Muscle layer of duodenum (tissue), 2 donors: ENCODE measurements at regions not wholly inside any gene's neighbourhood (a gene's known extent, or its start where the extent isn't known, plus 50 kb on each side); places are given as distances from the start of the nearest gene placed in this dataset.

Experiments
- H3K27ac ChIP-seq: one replicate; pipeline ENCODE4 v1.7.0; 2013; ENCODE audit warnings: mild to moderate bottlenecking, low read length
- H3K27me3 ChIP-seq: one replicate; pipeline ENCODE4 v1.7.0; 2013; ENCODE audit warnings: low read depth, mild to moderate bottlenecking, control low read depth, low read length
- H3K36me3 ChIP-seq, 2 donors: one replicate each; pipeline ENCODE4 v1.7.0; 2013; ENCODE audit warnings: low read length in 2 of 2, control low read depth in 1 of 2, mild to moderate bottlenecking in 1 of 2; ENCODE audit not compliant: insufficient read depth in 2 of 2, control insufficient read depth in 1 of 2
- H3K4me1 ChIP-seq, 2 donors: one replicate each; pipeline ENCODE4 v1.7.0; 2013; ENCODE audit warnings: low read length in 2 of 2, mild to moderate bottlenecking in 2 of 2, control low read depth in 1 of 2, moderate library complexity in 1 of 2; ENCODE audit not compliant: insufficient read depth in 2 of 2, control insufficient read depth in 1 of 2
- H3K4me3 ChIP-seq, 2 donors: one replicate each; pipeline ENCODE4 v1.7.0; 2013; ENCODE audit warnings: low read length in 2 of 2, low read depth in 1 of 2, mild to moderate bottlenecking in 1 of 2
- H3K9me3 ChIP-seq, 2 donors: one replicate each; pipeline ENCODE4 v1.7.0; 2013; ENCODE audit warnings: low read length in 2 of 2, control low read depth in 1 of 2, mild to moderate bottlenecking in 1 of 2; ENCODE audit not compliant: control insufficient read depth in 1 of 2
- donor health status: healthy.

DNA sequence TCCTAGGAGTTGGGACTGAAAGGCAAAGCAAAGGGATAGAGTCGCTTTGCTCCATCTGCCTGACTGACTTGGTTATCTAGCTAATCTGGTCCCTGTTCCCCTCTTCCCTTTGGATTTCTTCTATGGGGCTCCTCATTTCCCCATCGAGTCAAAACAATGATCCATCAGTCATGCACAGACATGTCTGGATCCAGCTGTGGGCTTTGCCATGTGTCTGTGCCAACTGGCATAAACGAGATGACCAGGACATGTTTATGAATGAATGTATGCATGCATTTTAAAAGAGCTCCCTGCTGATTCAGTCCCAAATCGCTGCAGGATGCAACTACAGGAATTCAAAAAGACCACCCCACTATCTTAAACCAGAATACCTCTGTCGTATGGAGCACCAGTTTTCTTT, 122.0 kb downstream of the ARL4A start:
- no peaks in the 10 kb centered on the region for H3K4me1 ChIP-seq
- no peak overlapping the region for H3K27ac ChIP-seq
- H3K27me3 ChIP-seq = no peaks in the 10 kb centered on the region
- no peaks in the 10 kb centered on the region for H3K36me3 ChIP-seq
- no peak overlapping the region for H3K4me3 ChIP-seq
- H3K9me3 ChIP-seq = no peaks in the 10 kb centered on the region

GRCh38 chr7:12812111-12812510, 124.7 kb downstream of the ARL4A start:
- Histone ChIP-seq H3K36me3 (no peaks in the 10 kb centered on the region), H3K4me3 (no peak overlapping the region), H3K9me3 (no peaks in the 10 kb centered on the region), H3K4me1 (no peaks in the 10 kb centered on the region), H3K27ac (no peak overlapping the region), H3K27me3 (no peaks in the 10 kb centered on the region)

DNA sequence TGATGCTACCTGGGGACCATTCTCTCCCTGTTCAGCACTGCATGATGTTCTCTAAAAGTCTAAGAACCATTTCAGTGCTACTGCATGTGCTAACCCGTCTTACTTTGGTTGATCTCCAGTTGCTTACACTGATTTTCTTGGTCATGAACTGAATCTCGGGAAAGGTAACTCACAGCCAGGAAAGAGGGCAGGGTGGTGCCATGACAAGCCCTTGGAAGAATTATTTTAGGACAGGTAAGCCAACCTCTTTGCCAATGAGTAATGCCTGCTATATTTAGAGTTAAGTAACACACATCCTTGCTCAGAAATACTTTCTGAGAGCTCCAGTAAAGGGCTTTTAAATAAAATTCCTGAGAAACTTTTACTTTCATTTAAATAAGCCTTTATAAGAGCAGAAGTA, 126.7 kb downstream of the ARL4A start:
- H3K9me3 ChIP-seq = no peaks in the 10 kb centered on the region

DNA sequence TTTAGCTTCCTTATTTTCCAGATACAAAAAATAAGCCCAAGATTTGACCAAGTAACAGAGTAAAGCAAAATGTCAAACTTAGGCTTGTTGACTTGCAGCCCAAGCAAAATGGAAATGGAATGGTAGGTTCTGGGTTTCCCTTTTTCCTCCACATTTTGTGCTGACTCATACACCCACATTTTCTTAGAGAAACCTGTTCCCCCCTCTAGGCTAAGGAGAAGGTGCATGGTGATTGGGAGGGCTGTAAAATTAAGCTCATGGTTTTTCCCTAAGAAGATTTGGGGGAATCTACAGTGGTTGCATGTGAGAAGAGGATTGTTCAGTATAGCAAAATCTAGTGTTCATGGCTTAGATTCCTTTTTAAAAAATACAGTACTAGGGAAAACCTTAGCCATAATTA, 127.4 kb downstream of the ARL4A start:
- no peaks in the 10 kb centered on the region for H3K4me1 ChIP-seq
- H3K36me3 ChIP-seq = no peaks in the 10 kb centered on the region
- no peak overlapping the region for H3K27ac ChIP-seq
- H3K4me3 ChIP-seq = no peak overlapping the region
- H3K27me3 ChIP-seq = no peaks in the 10 kb centered on the region
- no peaks in the 10 kb centered on the region for H3K9me3 ChIP-seq

More for the DNA sequence above, 126.7 kb downstream of the ARL4A start:
- Histone ChIP-seq H3K36me3 (no peaks in the 10 kb centered on the region), H3K27me3 (no peaks in the 10 kb centered on the region), H3K4me1 (no peaks in the 10 kb centered on the region), H3K27ac (no peak overlapping the region), H3K4me3 (no peak overlapping the region)

GRCh38 chr7:12815426-12815825, 128.0 kb downstream of the ARL4A start:
- Histone ChIP-seq H3K27me3 (no peaks in the 10 kb centered on the region), H3K4me1 (no peaks in the 10 kb centered on the region), H3K9me3 (no peaks in the 10 kb centered on the region), H3K36me3 (no peaks in the 10 kb centered on the region), H3K27ac (no peak overlapping the region), H3K4me3 (no peak overlapping the region)

- H3K4me3 ChIP-seq = no peak overlapping the region
- no peaks in the 10 kb centered on the region for H3K27me3 ChIP-seq
- H3K36me3 ChIP-seq = no peaks in the 10 kb centered on the region
- H3K9me3 ChIP-seq = no peaks in the 10 kb centered on the region
- H3K4me1 ChIP-seq = no peaks in the 10 kb centered on the region
- no peak overlapping the region for H3K27ac ChIP-seq
Observed at GRCh38 chr7:12815871-12816270, 128.4 kb downstream of the ARL4A start.

GRCh38 chr7:12820777-12821176, 133.3 kb downstream of the ARL4A start:
- no peaks in the 10 kb centered on the region for H3K9me3 ChIP-seq
- H3K4me3 ChIP-seq = no peak overlapping the region
- H3K27ac ChIP-seq = no peak overlapping the region
- no peaks in the 10 kb centered on the region for H3K36me3 ChIP-seq
- no peaks in the 10 kb centered on the region for H3K27me3 ChIP-seq
- H3K4me1 ChIP-seq = no peaks in the 10 kb centered on the region

GRCh38 chr7:12821746-12822145, 134.3 kb downstream of the ARL4A start:
- H3K4me3 ChIP-seq = no peak overlapping the region
- H3K36me3 ChIP-seq = no peaks in the 10 kb centered on the region
- H3K27ac ChIP-seq = no peak overlapping the region
- H3K9me3 ChIP-seq = no peaks in the 10 kb centered on the region
- H3K4me1 ChIP-seq = no peaks in the 10 kb centered on the region
- H3K27me3 ChIP-seq = no peaks in the 10 kb centered on the region

DNA sequence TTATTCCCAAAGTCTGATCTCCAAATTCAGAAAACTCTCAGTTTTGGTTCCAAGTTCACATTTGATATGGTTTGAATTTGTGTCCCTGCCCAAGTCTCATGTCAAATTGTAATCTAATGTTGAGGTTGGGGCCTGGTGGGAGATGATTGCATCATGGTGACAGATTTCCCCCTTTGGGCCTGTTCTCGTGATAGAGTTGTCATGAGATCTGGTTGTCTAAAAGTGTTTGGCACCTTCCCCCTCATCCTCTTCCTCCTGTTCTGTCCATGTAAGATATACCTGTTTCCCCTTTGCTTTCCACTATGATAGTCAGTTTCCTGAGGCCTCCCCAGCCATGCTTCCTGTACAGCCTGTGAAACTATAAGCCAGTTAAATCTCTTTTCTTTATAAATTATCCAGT, 138.6 kb downstream of the ARL4A start:
- Histone ChIP-seq H3K4me3 (no peak overlapping the region), H3K4me1 (no peaks in the 10 kb centered on the region), H3K9me3 (no peaks in the 10 kb centered on the region), H3K27me3 (no peaks in the 10 kb centered on the region), H3K36me3 (no peaks in the 10 kb centered on the region), H3K27ac (no peak overlapping the region)

DNA sequence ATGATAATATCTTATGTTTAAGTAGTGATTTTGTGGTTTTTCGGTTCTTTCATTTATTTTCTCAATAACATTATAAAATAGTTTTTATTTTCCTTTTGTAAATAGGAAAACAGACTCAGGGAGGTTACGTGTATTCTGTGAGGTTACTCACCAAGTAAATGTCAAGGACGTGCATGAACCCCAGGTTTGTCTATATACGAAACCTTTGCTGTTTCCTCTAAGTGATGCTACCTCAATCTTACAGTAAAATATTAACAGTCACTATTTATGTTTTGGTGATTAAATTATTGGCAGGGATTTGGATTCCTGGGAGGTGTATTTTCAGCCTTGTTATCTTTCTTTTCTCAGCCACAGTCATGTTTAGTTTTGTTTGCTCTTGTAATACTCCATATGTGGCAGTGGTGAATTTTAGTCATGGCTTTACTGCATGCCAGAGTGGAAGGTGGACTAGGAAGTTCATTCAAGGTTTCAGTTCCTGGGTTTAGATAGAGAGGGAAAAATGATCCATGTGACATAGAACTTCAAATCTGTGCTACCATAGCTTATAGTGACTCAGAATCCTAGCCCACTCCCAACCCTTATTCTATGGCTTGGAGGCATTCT, 139.9 kb downstream of the ARL4A start:
- no peak overlapping the region for H3K4me3 ChIP-seq
- H3K9me3 ChIP-seq = no peaks in the 10 kb centered on the region
- no peaks in the 10 kb centered on the region for H3K36me3 ChIP-seq
- no peak overlapping the region for H3K27ac ChIP-seq
- no peaks in the 10 kb centered on the region for H3K27me3 ChIP-seq
- no peaks in the 10 kb centered on the region for H3K4me1 ChIP-seq

- no peaks in the 10 kb centered on the region for H3K4me1 ChIP-seq
- no peak overlapping the region for H3K27ac ChIP-seq
- no peaks in the 10 kb centered on the region for H3K27me3 ChIP-seq
Observed at GRCh38 chr7:12827920-12828319, 140.5 kb downstream of the ARL4A start.

DNA sequence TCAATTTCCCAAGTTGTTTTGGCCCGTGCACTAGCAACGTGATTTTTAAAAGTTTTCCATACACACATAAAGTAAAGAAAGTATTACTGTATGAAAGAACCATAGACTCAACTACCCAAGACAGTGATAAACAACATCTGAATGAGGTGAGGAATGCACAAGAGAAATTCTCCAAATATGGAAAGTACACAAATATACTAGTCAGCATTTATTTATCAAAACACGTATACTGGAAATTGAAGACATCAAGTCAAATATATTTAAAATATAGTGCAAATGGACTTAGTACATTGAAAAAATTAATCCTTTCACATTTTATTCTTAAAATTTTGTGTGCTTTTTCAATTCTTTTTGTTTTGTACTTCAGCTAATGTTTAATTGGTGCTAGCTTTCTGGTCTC, 143.6 kb downstream of the ARL4A start:
- Histone ChIP-seq H3K9me3 (peaks cover 0 to 14% of the 10 kb centered on the region in 2 donors), H3K4me1 (no peaks in the 10 kb centered on the region), H3K27ac (no peak overlapping the region), H3K36me3 (no peaks in the 10 kb centered on the region), H3K27me3 (no peaks in the 10 kb centered on the region), H3K4me3 (no peak overlapping the region)

More at GRCh38 chr7:12827920-12828319, 140.5 kb downstream of the ARL4A start:
- Histone ChIP-seq H3K4me3 (no peak overlapping the region), H3K36me3 (no peaks in the 10 kb centered on the region), H3K9me3 (no peaks in the 10 kb centered on the region)
